Ramos (cell line): ENCODE measurements at regions not wholly inside any gene's neighbourhood (a gene's known extent, or its start where the extent isn't known, plus 50 kb on each side); places are given as distances from the start of the nearest gene placed in this dataset.

Experiments
- in situ Hi-C: fragments of 300-500 bp; cut with MboI; formaldehyde crosslinking; loops from one replicate; pipeline ENCODE4 v1.14.3; 2022; ENCODE audit warnings: low sequenced_read_pairs; ENCODE audit not compliant: unreplicated experiment

DNA sequence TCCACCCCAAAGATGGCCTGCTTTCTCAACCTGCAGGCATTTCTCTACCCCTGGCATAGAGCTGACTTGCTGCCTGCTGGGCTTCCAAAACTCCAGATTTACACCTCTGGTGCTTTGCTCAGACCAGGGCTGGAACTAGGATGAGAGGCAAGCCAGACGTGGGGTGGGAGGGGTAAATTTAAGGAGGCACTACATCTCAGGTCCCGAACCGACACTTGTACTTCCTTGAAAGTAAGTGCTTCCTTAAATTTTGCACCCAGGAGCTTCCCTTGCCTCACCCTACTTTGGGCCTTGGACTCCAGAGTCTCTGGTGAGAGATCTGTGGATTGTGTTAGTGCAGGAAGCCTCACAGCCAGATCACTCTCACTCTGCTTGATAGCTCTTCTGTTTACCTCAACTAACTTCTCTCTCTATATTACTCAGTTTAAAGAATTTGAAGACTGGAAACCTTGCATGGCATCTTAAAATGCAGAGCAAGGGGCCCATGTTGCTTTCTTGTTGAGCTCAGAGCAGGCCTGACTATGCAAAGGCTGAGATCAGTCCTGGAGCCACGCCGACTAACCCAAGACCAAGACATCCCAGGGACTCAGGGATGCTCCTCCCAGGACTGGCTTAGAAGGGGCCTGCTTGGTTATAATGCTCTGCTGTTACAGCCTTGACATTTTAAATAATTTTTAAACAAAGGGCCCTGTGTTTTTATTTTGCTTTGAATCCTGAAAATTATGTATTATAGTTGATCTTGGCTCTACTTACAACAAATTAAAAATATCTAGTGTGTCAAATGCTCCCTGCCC, 145.0 kb upstream of the LEF1 start:
- in situ Hi-C loops = no loop called here

DNA sequence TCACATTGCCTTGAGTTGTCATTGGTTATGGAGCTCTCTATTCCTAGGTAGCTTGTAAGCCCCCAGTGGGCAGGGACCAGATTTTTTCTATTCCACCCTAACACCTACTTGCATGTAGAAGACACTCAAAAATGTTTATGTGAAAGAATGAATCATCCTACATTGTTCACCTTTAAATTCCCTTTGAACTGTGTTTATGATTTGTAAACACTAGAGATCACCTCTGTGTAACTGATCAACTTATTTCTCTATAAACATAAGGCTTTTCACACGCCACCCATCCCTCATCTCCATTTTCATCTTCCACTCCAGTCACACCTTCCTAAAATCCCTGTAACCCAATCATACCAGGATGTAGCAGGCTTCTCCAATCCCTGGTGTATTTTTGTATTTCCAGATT, 142.6 kb upstream of the LEF1 start:
- in situ Hi-C loops = no loop called here

DNA sequence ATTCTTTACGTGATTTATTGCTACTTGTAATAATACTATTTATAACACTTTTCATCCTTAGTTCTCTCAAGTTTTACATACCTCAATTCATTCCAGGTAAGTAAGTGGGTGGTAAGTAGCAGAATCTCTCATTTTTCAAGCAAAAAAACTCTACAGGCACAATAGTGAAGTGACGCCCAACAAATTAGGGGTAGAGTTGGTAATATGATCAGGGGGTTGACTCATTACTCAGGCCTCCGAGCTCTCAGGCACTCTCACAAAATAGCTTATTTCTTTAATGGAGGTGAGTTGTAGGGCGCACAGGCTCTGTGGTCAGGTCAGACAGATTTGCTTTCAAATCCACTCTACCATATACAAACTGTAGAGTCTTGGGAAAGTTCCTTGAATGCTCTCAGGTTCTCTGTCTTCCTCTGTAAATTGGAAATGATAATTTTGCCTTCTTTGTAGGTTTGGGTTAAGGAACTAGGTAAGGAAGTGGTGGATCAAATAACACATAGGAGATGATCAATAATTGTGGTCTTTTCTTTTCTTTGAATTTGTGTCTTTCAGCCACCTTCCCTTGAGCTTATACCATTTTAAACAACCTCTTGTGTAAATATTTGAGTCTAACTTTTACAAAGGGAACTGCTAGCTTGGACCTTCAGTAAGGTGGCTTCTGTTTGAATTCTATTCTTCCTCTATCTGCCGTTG, 134.9 kb upstream of the LEF1 start:
- in situ Hi-C loops = no loop called here

DNA sequence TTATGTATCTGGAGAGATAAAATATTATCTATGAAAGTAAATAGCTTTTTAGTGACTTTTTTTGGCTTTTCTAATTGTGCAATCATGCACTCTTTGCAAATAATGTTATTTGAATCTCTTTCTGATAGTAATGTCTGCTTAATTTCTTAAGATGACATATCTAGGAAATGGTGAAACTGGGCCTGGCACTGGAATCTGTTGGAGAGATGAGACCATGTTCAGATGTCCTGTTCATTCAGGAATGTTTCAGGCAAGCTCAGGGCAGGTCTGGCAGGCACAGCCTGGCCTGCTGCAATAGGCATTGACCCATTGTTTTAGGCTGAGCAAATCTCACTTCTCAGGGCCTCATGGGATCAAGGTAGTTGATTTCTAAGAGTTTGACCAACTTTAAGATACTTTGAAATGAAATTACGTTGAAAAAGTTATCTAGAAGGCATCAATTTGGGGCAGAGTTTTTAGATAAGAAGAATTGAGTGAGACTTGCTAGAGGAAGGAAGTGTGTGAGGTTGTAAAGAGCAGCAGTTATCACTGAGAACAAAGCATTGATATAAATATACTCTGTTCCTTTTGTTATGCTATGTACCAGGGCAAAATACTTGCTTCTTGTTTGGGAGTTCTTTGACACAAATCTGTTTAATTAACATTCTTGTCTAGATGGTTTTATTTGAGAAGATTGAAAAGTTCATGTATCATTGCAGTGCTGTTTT, 133.0 kb upstream of the LEF1 start:
- in situ Hi-C loops = no loop called here

DNA sequence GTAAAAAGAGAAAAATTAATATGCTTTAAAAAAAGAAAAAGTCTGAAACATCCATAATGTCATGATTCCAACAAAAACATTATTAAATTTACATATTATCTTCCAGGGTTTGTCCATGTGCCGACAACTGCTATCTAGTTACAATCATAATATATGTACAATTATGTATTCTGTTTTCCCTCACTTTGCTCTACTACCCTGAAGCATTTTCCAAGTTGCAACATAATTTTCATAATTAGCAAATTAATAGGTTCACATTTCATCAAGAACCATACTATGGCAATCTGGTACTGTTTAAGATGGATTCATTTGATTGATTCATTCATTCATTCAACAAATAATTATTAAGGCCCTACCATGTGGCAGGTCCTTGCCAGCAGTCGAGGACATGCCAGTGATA, 128.9 kb upstream of the LEF1 start:
- in situ Hi-C loops = no loop called here

DNA sequence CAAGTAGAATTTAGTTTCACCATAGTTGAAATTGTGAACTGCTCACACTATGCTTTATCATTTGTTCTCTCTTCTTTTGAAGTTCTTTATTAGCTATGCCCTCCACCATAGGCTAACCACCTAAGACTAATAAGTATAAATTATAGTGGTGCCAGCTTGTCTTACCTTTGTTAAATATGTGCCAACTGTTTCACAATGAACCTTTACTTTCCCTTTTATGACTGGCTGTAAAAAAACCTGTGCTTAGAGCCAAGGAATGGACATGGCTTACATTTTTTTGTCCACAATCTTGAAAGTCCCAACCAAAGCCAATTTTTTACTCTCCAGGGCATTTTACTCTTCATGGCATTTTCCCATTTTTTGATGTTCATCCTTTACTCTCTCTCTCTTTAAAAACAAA, 123.5 kb upstream of the LEF1 start:
- in situ Hi-C loops = no loop called here

DNA sequence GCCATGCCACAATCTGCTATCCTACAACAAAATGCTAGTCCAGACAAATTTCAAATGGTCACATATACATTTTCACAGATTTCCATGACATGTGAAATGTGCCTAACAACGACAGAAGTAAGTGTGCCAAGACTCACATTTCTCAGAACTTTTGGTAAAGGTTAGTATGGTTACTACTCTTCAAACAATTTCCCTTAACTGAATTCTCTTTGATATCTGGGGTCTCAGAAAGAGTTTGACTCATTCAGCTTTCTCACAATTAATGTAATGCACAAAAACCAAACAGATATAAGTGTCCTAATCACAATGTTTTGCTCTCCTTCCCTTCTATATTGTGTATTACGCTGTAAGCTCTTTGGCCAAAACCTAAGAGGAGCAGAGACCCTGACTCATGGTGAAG, 122.4 kb upstream of the LEF1 start:
- in situ Hi-C loops = no loop called here

DNA sequence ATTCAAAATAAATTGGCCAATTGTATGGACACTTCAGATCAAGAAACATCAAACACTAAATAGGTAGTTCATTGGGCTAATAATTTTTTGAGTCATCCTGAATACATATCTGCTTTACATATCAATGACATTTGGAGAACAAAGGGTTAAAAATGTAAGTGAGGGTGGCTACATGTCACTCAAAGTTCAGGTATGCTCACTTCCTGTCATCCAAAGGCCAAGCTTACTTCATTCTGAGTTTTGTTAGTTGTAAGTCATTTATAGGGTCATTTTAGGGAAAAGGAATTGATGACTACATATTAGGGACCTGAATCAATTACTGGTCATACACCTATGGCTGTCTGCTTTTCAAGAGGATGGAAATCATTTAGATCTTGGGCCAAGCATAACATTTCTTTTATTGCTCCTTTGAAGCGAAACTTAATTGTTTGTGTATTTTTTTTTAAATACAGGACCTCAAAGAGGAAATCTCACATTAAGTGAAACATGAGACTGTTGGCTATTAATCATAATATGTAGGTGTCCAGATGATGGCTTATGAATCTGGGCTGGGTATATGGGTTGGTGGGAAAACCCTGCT, 119.2 kb upstream of the LEF1 start:
- in situ Hi-C loops = no loop called here

DNA sequence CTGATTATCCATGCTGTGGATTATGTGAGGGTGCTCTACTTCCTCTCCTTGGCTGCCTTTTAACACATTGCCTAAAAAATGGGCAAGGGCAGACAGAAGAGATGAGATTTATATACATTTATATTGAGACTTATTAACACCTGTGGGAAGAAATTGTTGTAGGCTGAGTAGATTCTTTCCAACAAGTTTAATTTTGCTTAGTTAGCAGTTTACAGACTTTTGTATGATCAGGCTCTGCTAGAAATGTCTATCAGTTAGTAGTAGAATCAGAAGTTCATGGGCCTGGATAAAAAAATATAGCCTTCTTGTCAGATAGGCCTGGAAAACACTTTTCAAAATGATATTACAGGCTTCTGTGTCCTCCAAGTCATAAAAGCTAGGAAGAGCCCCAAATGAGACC, 111.3 kb upstream of the LEF1 start:
- in situ Hi-C loops = no loop called here

DNA sequence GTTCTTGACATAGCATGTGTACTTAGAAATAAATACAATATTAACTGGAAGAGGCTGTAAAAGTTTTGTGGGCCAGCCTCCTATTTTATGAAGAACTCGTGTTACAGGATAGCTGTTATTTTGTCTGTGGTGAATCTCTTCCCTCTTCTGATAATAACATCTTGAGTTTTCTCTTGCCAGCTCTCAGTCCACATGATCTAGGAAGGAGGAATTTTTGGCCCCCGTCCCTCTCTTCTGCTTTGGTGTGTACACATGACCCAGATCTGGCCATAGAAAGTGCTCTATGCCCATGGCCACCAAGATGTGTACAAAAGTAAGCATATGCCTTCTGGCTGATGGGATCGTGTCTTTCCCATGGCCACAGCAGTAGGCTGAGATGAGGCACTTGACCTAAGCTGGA, 108.0 kb upstream of the LEF1 start:
- in situ Hi-C loops = no loop called here

DNA sequence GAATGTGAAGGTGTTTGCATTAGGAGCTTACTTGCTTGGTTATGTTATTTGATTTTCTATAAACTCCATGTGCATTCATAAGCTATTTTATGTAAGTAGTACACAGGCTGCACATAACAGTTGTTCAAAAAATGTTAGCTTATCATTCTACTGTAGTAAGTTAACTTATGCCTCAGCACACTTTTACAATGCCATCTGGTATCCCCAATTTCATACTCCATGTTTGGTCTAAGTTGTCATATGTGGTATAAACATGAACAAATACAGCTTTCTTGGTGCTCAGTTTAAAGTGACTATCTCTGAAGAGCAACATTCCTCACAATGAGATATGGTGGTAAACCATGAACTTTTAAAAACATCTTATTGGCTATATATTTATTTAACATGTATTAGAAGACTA, 104.3 kb upstream of the LEF1 start:
- in situ Hi-C loops = no loop called here

DNA sequence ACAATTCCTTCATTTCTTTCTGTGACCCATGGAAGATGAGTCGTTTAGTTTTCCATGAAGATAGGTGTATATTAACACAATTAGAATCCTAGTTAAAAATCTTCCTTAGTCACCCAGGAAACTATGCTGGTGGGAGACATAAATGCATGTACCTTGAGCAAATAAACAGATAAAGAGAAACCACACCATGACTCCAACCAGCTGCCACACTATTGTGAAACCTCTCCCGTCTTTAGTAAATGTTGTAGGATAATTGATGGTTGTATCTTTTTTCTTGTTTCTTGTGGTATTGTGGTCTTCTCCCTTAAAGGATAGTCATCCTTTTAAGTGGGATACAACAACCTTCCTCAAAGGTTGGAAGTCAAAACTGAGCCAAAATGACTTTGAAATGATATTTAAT, 103.8 kb upstream of the LEF1 start:
- in situ Hi-C loops = no loop called here

DNA sequence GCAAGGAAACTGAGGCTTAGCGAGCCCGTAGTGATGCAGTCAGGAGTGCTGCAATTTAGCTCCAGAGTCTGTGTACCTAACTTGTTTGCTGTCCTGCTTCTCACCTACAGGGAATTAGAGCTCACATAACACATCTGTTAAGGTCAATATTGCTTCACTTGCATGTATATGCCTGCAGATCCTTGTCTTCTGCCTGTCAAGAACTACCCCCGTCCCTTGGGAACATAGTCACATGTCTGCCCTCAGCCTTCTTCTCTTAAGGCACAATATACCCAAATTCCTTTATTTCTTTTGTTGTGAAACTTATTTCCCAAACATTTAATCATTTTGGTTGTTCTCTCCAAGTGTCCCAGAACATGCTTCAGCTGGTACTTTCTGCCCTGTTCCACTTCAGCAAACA, 103.3 kb upstream of the LEF1 start:
- in situ Hi-C loops = no loop called here

DNA sequence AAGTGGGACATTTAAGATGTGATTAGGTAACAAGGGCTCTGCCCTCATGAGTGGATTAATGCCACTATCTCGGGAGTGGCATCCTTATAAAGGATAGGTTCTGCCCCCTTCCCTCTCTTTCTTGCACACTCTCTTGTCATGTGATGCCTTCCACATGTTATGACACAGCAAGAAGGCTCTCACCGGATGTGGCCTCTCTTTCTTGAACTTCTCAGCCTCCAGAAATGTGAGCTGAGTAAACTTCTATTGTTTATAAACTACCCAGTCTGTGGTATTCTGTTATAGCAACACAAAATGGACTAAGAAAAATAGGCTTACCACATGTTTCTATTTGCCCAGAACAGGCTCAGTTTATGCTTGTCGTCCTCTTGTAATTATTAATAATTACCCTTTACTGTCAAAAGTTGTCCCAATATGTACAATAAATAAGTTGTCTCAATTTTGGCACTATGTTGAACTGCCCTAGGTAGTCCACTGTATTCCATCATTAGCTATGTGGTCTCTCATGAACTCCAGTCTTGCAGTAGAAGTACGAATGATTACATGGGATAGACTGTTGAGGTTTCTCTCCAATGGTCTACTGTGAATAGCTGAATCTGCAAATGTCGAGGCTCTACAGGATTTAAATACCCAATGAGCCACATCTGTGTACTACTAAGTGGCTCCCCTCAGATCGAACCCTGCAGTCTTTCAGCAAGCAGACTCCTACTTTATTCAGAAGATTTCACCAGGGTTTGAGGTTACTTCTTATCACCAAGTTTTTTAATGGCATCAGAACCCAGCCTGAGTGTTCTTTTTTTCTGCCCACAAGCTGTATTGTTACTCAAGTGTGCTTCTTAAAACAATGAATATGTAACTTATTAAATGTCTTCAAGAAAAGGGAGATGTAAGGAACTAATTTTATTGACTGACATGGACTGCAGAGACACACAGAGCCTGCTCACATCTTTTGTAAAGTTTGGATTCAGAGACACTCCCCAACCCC, 102.0 kb upstream of the LEF1 start:
- in situ Hi-C loops = no loop called here

DNA sequence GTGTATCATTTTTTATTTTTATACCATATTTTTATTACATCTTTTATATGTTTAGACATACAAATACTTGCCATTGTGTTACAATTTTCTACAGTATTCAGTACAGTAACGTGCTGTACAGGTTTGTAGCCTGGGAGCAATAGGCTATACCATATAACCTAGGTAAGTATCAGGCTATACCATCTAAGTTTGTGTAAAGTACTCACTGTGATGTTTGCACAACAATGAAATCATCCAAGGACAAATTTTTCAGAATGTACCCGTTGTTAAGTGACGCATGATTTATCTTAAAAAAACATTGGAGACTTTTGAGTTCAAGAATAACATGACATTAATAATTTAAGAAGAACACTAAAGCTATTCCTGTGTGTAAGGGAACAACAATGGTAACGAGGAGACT, 96.0 kb upstream of the LEF1 start:
- in situ Hi-C loops = no loop called here

DNA sequence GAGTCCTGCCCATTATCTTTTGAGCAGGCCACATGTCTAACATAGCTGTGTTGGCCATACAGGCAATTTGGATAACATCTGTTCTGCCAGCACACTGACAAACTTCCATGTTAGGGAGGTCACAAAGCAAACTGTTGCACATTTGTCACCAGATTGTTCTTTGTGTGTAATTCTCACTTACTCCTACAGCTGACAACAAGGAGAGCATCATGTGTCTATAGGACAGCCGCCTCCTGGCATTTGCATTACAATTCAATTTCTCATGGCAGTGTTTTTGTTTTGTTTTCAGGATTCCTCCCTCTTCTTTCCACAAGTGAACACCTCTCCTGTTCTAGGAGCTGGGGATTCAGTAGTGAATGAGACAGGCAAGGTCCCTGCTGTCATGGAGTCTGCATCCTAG, 94.3 kb upstream of the LEF1 start:
- in situ Hi-C loops = no loop called here

DNA sequence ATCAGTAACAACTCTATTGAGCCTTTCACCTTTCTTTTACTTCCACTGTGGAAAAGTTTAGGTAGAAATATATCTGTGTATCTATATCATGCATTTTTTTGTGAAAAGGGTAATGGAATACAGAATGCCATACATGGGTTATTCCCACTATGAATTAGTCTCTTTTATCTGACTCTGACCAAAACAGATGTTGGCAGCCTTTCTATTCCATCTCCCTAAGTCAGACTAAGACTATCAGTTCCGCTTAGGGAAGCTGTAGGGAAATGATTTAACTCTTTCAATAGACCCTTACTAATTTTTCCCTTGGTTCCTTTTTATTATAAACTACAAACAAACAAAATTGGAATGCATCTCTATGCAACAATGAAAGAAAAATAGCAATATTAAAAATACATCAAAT, 92.3 kb upstream of the LEF1 start:
- in situ Hi-C loops = no loop called here

DNA sequence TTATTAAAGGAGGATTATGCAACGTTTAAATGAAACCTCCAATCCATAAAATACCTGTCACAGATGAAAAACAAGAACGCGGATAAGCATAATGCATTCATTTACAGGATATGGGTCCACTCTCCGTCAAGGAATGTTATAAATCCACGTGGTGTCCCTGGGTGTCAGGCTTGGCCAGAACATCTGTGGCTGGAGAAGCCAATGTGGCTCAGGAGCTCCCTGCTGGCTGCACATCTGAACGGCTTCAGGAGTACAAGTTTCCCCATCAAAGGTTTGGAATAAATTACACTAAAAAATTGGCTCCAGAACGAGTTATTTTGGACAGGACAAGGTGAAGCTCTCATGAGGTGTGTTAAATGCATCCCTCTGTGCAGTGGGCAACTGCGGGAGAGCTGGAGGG, 87.8 kb upstream of the LEF1 start:
- in situ Hi-C loops = no loop called here

DNA sequence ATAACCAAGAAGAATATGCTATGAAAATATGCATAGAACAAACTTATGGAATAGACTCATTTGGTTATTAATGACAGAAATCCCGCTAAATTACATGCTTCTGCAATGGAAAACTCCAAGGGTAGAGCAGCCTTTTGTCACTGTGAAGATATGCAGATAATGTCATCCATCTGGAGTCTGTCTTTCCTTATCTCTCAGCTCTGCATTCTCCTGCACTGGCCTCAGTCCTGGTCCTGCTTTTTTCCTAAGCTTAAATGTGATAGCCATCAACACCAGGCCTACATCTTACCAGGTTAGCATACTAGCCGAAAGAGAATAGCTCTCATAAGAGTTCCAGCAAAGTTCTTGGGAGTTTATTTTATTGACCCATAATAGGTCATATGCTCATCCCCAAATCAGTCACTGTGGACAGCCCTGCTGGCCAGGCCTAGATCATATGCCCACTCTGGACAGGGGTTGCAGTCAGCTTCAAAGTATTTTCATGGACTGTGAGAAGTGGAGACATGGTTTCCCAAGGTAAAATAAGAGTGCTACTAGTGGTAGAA, 86.5 kb upstream of the LEF1 start:
- in situ Hi-C loops = no loop called here

DNA sequence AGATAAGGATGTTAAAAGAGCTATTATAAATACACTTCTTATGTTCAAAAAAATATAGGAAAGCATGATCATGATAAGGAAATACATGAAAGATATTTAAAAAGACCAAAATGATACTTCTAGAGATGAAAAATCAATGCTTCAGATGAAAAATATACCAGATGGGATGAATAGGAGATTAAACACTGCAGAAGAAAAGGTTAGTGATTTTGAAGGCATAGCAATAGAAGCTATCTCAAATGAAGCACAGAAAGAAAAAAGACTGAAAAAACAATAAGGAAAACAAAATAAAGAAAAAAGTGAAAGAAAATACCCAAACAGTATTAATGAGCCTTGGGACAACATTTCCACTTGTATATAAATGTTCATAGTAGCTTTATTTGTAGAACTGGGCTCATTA, 80.7 kb upstream of the LEF1 start:
- in situ Hi-C loops = no loop called here
